ENCODE measurements at regions not wholly inside any gene's neighbourhood (a gene's known extent, or its start where the extent isn't known, plus 50 kb on each side); places are given as distances from the start of the nearest gene placed in this dataset.

- TF ChIP-seq CTCF (IDR thresholded peaks at IDR 0.05) (no peak), POLR2A (IDR thresholded peaks at IDR 0.05) (no peak)
Observed at GRCh38 chrY:14292382-14292781, 231.9 kb upstream of the NLGN4Y start.

Measured in adrenal gland (tissue), 5 donors.